ENCODE measurements at regions not wholly inside any gene's neighbourhood (a gene's known extent, or its start where the extent isn't known, plus 50 kb on each side); places are given as distances from the start of the nearest gene placed in this dataset.

DNA sequence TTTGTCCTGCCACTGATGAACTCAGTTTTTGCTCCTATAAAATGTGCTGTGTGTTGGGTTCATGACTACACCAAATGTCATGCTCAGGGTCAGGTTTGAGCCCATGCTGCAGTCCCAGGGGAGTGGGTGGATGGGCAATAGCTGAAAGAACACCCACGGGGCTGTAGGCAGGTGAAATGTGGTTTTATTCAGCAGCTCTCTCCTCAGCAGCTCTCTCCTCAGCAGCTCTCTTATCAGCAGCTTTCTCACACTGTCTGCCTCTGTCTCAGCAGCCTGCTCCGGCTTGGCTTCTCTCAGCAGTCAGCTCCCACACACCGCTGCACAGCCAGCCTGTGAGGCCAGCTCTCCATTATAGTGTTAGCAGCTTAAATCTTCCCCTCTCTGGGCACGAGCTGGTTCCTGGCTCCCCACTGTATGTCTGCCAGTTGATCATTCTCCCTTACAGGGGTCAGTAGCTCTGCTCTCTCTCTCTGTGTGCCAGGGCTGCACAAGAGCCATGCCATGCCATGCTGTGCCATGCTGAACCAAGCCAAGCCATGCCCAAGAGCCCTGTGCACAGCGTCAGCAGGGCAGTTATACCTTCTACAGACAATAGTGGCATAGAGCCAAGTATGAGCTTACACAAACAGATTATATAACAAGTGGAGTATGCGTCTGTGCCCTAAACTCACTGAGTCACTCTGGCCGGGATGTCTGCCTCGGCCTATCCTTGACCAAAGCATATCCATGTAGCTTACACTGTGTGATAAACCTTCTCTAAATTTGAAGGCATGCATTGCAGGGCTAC is 303.3 kb upstream of the TMPO start:
- DNase-seq (ENCODE audit: low read depth in 2 of 2), result no peak

DNA sequence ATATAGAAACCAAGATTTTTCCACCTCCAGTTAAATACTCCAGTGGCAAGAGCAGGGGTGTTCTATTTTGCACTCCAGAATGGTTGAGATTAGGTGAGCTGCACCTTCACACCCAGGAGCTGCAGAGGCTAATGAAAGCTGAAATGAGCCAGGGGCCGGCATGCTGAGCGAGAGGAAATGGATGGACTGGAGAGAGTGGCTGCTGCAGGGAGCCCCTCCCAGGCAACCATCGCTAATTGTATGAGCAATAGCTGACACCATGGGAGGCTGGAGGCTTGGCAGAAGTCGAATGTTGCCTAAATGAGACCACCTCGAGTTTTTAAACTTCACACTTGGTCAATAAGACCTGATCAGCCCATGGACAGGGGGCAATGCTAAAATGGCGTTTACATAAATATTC is 301.8 kb upstream of the TMPO start:
- DNase-seq (ENCODE audit: low read depth in 2 of 2), result no peak

DNA sequence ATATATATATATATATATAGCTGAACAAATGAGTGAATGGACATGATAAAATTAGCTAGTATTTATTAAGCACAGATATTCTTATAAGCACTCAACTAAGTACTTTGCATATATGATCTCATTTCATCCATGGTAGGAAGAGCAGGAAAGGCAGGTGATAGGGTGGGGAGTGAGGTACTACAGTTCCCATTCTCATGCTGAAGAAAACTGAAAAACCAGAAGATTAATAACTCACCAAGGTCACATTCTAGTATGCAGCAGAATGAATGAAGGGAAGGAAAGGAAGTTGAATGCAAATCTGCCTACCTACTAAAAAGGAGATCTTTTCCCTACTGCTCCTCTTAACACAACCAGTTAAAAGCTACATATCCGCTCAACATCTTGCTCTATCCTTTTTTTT is 298.1 kb upstream of the TMPO start:
- DNase-seq (ENCODE audit: low read depth in 2 of 2), result no peak

DNA sequence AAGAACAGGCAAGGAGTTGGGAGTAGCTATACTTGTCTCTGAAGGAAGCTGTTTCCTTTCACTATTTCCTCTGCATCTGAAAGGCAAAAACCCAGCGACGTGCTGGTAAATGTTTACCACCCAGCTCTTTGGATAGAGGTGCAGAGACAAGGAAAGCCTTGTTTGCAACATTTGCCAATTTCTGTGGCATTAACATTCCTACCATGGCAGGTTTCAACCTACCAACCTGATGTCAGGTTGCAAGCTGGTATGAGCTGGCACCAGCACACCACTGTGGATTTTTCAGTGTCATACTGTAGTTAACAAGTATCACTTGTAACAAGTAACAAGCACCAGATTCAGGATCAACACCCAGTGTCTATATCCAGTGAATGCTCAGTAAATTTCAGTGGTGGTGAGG is 294.8 kb upstream of the TMPO start:
- no peak for DNase-seq (ENCODE audit: low read depth in 2 of 2)

DNA sequence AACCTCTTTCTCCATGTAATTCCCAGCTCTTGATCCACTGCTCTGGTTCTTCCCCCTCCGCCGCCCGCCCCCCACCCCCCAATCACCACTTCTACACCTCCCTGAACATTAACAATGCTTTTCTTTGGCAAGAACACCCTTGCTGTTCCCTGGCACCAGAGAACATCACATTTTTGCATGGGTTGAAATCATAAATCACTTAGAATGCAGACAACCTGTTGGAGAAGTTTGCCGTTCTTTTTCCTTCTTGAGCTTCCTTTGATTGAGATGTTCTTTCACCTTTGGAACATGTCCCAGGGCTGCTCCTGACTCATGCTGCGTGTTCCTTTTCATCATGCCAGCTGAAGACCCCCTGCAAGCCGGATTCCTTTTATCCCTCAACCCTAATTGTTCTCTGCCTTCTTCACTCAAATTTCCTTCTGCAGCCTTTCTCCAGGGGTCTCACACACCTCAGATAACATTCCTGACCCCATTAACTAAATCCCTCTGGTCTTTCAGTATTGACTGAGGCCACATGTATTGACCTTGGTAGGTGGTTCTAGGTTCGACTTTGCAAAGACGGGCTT is 294.1 kb upstream of the TMPO start:
- DNase-seq (ENCODE audit: low read depth in 2 of 2), result no peak

DNA sequence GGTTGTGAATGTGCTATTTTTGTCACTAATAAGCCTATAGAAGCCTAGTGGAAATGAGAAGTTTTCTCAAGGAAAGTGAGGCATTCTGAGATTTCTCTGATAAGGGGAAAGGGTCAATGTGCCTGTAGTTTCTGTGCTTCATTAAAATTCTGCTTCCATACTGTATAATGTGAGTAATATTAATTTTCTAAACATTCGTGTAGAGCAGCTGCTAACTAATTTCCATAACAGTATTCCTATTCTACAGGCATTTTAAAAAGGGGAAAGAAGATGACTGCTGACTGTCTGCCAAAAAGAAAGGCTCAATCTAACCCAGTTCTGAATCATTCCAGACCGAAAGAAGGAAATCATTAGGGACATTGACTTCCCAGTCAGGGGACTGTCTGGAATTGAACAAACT is 293.3 kb upstream of the TMPO start:
- DNase-seq (ENCODE audit: low read depth in 2 of 2), result no peak

DNA sequence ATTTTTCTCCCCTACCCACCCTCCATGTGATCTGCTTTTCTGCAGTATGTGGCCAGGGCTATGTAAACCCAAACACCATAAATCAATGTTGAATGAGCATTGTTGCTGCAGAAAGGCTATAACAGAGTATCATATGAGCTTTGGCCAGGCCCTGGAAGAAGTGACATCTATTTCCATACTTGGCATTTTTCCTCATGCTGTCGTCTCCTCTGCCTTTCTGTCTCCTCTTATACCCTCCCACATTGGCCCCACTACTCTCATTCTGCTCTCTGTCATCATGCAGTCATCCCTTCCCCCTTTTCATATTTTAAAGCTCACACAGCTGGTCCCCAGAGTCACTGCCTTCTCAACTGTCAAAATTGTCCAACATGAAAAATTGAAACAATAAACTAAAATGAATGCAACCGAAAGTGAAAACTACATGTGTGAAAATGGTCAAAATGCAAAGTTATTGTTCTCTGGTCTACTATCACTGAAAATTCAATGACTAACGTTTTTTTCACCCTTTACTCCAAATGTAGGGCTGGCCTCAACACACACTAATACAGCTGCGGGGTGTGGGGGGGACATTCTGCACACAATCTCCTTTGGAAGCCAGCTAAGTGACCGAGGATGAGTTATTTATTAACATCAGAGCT is 290.7 kb upstream of the TMPO start:
- no peak for DNase-seq (ENCODE audit: low read depth in 2 of 2)

DNA sequence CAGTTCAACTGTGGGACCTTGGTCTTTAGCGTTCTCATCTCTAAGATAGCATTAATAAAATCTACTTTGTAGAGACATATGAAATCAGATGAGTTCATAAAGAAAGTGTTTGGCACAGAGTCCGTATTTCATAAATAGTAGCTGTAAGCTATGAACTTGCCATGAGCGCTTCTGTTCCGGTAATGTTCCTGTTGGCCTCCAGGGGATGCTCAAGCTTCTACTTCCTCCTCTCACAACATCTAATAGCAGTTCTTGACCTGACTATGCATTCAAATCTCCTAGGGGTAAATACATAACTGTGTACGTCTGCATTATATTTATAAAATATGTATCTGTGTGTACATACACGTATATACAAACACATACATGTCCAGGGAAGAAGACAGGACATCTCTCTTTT is 288.2 kb upstream of the TMPO start:
- DNase-seq (ENCODE audit: low read depth in 2 of 2), result no peak

DNA sequence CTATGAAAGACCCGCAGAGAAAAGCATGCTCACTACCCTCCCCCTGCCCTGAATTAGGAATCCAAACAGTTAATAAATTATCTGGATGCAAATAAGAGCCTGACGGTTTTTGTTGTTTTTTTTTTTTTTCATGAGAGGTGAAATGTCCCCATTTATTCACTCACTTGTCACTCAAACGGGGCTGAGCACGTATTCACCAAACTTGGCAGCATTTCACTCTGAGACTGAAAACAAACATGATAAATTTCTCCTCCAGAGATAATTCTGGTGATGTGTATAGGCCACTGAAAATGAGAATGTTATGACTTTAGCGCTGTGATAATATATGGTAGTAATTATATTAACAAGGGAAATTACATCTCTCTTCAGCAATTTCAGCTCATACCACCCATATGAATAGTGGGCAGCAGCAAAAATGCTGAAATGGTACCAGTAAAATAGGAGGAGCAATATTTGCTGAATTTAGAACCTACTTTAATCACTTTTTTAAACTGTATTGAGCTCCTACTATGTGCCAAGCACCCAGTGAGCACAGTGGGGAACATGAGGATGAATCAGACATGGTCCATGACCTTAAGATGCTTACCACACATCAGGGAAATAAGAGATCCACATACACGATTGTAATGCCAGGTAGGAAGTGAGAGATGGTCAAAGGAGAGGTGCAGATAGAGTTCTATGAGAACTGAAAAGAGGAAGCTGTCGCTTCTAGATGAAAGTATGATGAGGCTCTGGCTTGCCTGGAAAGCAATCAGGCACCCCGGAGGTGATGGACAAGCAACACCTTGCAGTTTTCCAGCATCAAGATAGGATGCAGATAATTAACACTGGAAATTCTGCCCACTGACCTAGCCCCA is 286.5 kb upstream of the TMPO start:
- DNase-seq (ENCODE audit: low read depth in 2 of 2), result no peak

DNA sequence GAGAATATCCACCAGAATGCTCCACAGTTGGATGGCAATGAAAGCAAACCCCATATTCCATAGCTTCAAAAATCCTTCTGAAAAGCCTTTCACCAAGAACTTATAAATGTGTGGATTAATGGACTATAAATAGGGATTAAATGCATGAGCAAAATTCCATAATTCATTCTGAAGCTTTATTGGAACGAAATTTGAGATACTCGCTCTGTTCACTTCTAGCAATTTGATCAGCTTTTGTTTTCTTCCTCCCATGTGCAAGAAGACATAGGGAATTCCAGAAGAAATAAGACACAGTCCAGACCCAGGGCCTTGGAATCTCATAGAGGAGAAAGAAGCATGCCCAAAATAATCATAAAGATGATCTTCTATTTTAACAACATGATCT is 285.9 kb upstream of the TMPO start:
- no peak for DNase-seq (ENCODE audit: low read depth in 2 of 2)

DNA sequence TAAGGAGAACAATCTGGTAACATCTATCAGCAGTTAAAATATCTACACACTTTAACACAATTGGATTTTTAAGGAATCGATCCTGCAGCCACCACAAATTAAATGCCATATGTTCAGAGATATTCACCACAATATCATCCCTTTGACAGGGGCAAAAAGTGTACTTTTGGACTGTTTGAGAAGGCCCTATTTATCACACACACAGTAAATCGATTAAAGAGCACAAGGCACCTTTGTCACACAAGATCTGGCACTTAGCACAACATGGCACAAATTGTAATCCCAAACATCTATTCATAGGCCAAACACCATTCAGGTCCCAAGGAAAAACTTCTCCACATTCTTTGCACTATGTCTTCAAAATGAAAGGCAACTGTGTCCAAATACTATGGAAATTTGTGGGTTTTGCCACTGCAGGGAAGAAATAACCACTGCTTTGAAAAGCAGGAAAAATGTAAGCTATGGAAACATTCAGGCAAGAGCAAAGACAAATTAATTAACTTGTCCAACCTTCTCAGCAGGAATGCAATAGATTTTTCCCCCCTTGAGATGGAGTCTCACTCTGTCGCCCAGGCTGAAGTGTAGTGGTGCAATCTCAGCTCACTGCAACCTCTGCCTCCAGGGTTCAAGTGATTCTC is 282.5 kb upstream of the TMPO start:
- no peak for DNase-seq (ENCODE audit: low read depth in 2 of 2)

DNA sequence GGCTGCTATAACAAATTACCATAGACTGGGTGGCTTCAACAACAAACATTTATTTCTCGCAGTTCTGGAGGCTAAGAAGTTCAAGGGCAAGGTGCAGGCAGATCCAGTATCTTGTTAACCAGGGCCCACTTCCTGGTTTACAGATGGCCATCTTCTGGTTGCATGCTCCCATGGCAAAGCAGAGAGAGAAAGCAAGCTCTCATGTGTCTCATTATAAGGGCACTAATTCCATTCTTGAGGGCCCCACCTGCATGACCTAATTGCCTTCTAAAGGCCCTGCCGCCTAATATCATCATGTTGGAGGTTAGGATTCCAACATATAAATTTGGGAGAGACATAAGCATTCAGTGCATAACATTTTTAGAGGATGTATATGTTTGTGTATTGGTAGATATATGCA is 280.1 kb upstream of the TMPO start:
- no peak for DNase-seq (ENCODE audit: low read depth in 2 of 2)

DNA sequence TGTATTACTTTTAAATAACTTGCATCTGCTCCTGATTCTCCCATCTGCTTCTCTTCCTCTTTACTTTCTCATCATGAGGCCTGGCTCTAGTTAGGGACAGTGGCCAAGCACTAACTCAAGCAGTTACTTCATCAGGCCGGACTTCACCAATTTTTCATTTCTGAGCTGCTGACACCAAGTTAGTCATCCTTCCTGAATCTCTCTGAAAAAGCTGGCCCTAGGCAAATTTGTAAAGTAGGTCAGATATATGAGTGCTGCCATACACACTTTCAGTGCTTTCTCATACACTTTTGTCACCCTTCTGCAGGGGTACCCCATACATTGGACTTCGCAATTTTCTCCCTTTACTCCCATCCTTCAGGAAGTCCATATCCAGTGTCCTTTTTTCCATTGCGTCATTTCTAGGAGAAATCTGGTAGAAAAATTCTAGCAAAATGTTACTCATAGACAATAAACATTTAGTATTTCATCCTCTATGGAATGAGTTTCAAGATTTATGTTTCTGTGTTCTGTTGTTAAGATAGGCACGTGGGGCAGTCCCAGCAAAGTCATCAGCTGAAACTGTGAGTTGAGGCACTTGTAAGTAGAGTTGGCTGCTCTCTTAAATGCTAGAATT is 276.8 kb upstream of the TMPO start:
- no peak for DNase-seq (ENCODE audit: low read depth in 2 of 2)

DNA sequence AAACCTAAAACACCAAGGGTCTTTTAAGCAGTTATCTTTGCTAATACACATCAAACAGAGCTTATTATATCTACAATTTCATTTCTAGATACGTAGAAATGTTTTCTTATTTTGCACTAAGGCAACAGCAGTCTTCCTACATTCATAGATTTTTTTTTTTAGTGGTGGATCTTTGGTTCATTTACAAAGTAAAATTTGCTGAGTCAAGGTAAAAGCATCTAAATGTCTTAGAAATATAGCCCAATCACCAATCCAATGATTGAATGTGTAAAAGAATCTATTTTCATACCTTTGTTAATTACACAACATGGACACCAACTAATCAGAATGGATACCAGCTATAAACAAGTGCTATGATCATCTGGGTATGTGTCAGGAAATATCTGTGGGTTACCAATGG is 272.2 kb upstream of the TMPO start:
- no peak for DNase-seq (ENCODE audit: low read depth in 2 of 2)

DNA sequence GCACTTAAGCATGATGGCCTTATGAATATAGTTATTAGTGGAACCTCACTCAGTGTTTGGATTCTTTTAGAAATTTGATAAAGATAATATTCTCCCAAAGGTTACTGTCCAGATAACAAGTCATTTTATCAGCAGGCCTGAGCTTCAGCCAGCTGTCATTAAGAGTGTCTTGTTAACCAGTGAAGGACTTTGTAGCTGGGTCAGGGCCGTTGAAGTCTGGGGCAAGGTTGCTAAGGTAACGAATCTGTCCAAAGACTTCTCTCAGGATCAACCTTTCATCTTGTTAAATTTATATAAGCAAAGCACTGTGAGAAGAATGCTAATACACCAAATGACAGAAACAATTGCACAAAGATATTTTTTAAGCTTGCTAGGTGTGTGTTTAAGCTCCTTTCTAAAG is 271.3 kb upstream of the TMPO start:
- DNase-seq (ENCODE audit: low read depth in 2 of 2), result no peak

DNA sequence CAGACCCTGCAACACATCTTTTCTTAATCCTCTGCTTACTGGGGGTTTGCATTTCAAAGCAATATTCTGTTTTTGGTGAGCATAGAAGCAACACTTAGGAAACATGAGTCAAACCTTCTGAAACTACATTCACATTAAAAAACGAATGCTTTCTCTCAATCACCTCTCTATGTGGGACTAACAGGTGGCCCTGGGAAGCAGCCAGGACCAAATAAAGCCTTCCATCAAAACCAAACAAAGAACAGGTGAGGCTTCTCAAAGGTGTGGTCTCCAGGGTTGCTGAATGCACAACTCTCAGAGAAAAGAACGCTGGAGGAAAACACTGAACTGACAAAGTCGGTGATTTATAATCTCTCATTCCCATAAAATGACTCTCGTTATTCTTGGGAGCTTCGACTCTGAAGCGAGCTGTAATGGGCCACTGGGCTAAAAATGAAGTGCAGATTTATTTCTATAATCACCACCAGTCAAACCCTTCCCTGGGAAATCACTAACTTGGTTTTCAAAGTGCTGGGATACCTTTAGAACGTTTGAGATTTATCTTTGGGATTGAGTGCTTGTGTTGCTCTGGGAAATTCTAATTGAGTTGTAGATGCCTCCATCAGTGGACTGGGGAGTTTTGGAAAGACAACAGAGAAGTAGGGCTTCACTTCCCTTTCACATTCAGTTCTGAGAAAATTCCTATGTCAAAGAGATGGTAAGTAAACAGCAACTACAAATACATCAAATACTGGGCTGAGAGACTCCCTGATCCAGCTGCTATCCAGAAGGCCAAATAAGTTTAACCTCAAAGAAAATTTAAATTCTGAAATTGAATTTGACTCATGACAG is 262.0 kb upstream of the TMPO start:
- no peak for DNase-seq (ENCODE audit: low read depth in 2 of 2)

DNA sequence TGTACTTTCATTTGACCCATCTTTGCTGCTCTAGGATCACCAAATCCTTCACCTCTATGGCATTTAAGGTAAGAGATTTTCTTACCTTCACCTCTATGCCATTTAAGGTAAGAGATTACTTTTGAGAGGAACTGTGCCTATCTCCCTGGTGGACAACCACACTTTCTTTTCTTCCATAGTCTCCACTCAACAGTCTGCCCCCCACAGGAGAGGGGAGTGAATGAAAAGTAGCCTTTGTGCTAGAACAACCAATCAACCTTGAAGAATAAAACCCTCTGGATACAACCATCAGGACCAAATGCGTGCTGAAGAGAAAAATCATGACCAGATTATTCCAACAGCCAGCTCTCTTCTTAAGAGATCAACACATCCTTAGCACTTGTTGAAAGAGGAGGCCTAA is 258.6 kb upstream of the TMPO start:
- no peak for DNase-seq (ENCODE audit: low read depth in 2 of 2)

DNA sequence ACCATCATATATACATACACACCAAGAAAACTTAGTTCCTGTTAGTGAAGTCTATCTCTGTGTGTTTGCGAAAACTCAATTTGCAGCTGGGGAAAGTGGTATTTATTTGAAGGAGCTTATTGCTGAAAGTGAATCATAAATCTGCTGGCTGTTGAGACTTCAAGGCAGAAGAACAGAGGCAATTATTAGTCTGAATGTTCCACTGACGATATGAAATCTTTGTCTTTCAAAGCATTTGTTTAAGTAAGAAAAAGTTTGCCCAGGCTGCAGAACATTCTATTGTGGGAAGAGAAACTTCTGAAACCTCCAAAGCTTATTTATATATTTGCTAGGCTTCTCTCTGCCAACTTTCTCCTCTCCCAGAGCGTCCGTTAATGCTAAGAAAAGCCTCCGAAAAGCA is 255.7 kb upstream of the TMPO start:
- DNase-seq (ENCODE audit: low read depth in 2 of 2), result no peak

DNA sequence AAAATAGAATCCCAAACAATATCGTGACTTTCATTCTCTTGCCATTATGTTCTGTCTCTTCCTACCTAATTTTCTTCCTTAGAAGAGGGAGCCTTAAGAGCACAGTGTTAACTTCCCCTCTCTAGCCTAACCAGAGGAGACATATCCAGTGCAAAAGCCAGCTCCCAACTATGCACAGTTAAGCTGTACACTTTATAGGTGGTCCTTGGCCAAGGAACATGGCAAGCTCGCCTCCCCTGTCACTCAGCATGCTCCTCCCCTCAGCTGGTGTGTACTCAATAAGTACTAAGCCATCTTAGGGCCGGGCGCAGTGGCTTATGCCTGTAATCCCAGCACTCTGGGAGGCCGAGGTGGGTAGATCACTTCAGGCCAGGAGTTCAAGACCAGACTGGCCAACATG is 255.1 kb upstream of the TMPO start:
- no peak for DNase-seq (ENCODE audit: low read depth in 2 of 2)

DNA sequence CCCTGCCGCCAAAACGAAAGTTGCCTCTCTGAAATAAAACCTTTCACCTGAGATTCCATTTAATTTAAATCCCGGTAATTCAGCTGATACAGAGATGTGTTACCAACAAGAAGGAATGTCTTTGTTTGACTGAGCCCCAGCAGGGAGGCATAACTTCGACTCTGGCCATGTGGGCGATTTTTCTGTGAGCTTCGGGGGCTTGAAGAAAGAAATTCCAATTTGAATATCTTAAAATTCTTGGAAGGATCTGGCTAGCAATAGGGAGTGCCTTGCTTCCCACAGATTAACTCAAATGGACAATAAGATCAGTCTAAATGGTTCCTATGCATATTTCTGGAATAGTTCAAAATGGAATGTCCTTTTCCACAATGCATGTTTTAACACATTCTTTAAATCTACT is 252.5 kb upstream of the TMPO start:
- no peak for DNase-seq (ENCODE audit: low read depth in 2 of 2)
